ENCODE measurements at regions not wholly inside any gene's neighbourhood (a gene's known extent, or its start where the extent isn't known, plus 50 kb on each side); places are given as distances from the start of the nearest gene placed in this dataset.

DNA sequence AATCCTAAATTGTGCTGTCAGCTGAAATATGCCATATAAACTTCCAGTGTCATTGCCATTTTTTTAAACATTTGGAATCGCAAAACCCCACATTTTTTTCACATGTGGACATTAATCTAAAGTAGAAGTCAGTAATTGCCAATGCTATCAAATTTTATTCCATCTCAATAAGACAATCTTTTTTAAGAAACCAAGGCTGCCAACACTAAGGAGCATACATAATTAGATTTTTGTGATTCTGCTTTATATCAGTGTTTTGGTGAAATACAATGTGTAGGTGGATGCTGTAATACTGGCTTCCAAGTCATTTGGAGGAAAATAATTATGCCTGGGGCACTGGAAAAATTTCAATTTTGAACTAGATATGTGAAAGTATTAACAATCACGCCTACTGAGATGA is 256.7 kb downstream of the ZPLD1 start:
- H3K4me3 Mint-ChIP-seq = no peak overlapping the region
- no peaks in the 10 kb centered on the region for H3K9me3 Mint-ChIP-seq
- WGBS (ENCODE audit: insufficient coverage) = 83% methylated on average over 2 of the region's 2 CpGs
- H3K27ac Mint-ChIP-seq = no peak overlapping the region
- Histone ChIP-seq H3K4me3 (ENCODE audit: low read length) (no peak overlapping the region), H3K27me3 (ENCODE audit: control insufficient read depth, insufficient read depth, low read length) (no peaks in the 10 kb centered on the region), H3K36me3 (ENCODE audit: control insufficient read depth, insufficient read depth, low read length) (no peaks in the 10 kb centered on the region), H3K4me1 (ENCODE audit: control insufficient read depth, insufficient read depth, low read length) (no peaks in the 10 kb centered on the region), H3K9me3 (ENCODE audit: control insufficient read depth, insufficient read depth, low read length) (no peaks in the 10 kb centered on the region), H3K27ac (ENCODE audit: low read length) (no peak overlapping the region)
- TF ChIP-seq, protein P1, sequence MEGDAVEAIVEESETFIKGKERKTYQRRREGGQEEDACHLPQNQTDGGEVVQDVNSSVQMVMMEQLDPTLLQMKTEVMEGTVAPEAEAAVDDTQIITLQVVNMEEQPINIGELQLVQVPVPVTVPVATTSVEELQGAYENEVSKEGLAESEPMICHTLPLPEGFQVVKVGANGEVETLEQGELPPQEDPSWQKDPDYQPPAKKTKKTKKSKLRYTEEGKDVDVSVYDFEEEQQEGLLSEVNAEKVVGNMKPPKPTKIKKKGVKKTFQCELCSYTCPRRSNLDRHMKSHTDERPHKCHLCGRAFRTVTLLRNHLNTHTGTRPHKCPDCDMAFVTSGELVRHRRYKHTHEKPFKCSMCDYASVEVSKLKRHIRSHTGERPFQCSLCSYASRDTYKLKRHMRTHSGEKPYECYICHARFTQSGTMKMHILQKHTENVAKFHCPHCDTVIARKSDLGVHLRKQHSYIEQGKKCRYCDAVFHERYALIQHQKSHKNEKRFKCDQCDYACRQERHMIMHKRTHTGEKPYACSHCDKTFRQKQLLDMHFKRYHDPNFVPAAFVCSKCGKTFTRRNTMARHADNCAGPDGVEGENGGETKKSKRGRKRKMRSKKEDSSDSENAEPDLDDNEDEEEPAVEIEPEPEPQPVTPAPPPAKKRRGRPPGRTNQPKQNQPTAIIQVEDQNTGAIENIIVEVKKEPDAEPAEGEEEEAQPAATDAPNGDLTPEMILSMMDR (IDR thresholded peaks at IDR 0.05) = no peak
- no peaks in the 10 kb centered on the region for H3K4me1 Mint-ChIP-seq
- H3K36me3 Mint-ChIP-seq = no peaks in the 10 kb centered on the region
- intact Hi-C loops (cut with micrococcal nuclease) = no loop called here
- ATAC-seq (no peak), DNase-seq (no peak)
- H3K27me3 Mint-ChIP-seq (ENCODE audit: low read depth in 2 of 2) = peaks cover 0 to 7% of the 10 kb centered on the region in 2 donors

DNA sequence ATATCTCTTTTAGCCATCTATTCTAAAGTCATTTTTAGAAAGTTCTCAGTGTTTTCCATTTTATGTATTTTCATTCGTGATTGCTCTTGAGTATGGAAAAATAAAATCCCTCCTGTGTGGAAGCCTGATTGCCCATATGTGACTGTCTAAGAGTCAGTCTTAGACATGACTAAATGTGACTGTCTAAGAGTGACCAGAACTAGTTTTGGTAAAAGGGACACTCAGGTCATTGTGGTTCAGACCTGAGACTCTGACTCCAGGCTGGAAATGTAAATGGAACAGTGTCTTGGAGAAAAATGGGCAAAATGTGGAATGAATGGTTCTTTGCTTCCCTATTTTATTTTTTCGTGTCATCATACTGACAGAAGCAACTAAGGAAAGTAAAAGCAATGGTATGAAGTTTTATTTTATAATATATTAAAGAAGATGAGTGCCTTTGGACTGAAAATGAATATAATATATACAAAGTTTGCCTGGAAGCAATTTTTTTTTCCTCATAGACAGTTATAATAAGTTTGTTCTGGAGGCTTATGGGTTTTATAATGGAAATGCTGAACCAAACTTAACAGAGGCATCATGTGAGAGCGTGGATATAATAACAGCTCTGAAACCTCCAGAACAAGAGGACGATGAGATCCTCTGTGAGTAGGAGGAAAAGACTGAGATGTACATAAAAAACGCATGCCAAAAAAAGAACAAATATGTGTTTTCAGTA is 264.4 kb downstream of the ZPLD1 start:
- DNase-seq = no peak
- Mint-ChIP-seq H3K4me1 (no peaks in the 10 kb centered on the region), H3K36me3 (no peaks in the 10 kb centered on the region), H3K9me3 (no peaks in the 10 kb centered on the region), H3K27me3 (ENCODE audit: low read depth in 2 of 2) (peaks cover 0 to 2% of the 10 kb centered on the region in 2 donors), H3K27ac (no peak overlapping the region), H3K4me3 (no peak overlapping the region)
- no peak for ATAC-seq
- intact Hi-C loops (cut with micrococcal nuclease) = no loop called here
- Histone ChIP-seq H3K27me3 (ENCODE audit: control insufficient read depth, insufficient read depth, low read length) (no peaks in the 10 kb centered on the region), H3K4me1 (ENCODE audit: control insufficient read depth, insufficient read depth, low read length) (no peaks in the 10 kb centered on the region), H3K9me3 (ENCODE audit: control insufficient read depth, insufficient read depth, low read length) (no peaks in the 10 kb centered on the region), H3K36me3 (ENCODE audit: control insufficient read depth, insufficient read depth, low read length) (no peaks in the 10 kb centered on the region), H3K4me3 (ENCODE audit: low read length) (no peak overlapping the region), H3K27ac (ENCODE audit: low read length) (no peak overlapping the region)
- TF ChIP-seq, protein P1 (IDR thresholded peaks at IDR 0.05) = no peak
- 86% methylated on average over 4 of the region's 5 CpGs for WGBS (ENCODE audit: insufficient coverage)

DNA sequence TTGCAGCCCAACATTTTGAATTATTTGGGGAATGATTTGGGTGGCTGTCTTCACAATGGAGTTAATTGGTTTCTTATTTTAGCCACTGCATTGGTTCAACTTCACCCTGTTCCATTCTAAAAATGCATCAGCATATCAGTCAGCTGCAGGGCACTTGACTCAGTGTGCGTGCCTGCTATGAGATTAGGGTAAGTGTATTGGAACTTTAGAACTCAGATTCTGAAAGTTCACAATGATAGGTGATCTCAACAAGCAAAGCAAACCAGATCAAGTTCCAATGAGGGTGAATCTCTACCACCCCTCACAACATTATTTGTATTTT is 265.0 kb downstream of the ZPLD1 start:
- Histone ChIP-seq H3K9me3 (ENCODE audit: control insufficient read depth, insufficient read depth, low read length) (no peaks in the 10 kb centered on the region), H3K27ac (ENCODE audit: low read length) (no peak overlapping the region), H3K4me3 (ENCODE audit: low read length) (no peak overlapping the region), H3K27me3 (ENCODE audit: control insufficient read depth, insufficient read depth, low read length) (no peaks in the 10 kb centered on the region), H3K36me3 (ENCODE audit: control insufficient read depth, insufficient read depth, low read length) (no peaks in the 10 kb centered on the region), H3K4me1 (ENCODE audit: control insufficient read depth, insufficient read depth, low read length) (no peaks in the 10 kb centered on the region)
- Mint-ChIP-seq H3K4me3 (no peak overlapping the region), H3K27me3 (ENCODE audit: low read depth in 2 of 2) (peaks cover 0 to 2% of the 10 kb centered on the region in 2 donors), H3K27ac (no peak overlapping the region), H3K4me1 (no peaks in the 10 kb centered on the region), H3K9me3 (no peaks in the 10 kb centered on the region), H3K36me3 (no peaks in the 10 kb centered on the region)
- WGBS (ENCODE audit: insufficient coverage) = no CpG with 5 or more reads among the region's 1 CpG
- intact Hi-C loops (cut with micrococcal nuclease) = no loop called here
- TF ChIP-seq, protein P1 (IDR thresholded peaks at IDR 0.05) = no peak
- DNase-seq (no peak), ATAC-seq (no peak)

DNA sequence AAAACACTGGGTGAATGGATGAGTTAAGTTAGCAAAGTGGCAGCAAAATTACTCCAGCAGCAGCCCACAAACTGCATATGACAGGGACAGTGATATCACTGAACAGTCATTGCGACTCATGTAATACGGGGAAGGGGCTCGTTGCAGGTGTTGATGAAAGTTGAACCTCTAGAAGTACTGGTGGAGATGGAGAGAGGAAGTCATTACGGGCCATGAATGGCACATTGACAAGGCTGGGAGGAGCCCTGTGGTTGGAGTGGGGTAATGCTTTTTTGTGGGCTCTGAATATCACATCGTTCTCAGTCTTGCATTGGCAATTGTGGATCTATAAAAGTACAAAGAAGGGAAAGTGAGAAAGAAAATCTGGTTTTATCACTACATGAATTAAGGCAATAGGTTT is 278.1 kb downstream of the ZPLD1 start:
- Histone ChIP-seq H3K36me3 (ENCODE audit: control insufficient read depth, insufficient read depth, low read length) (no peaks in the 10 kb centered on the region), H3K27ac (ENCODE audit: low read length) (no peak overlapping the region), H3K4me3 (ENCODE audit: low read length) (no peak overlapping the region), H3K4me1 (ENCODE audit: control insufficient read depth, insufficient read depth, low read length) (no peaks in the 10 kb centered on the region), H3K9me3 (ENCODE audit: control insufficient read depth, insufficient read depth, low read length) (no peaks in the 10 kb centered on the region), H3K27me3 (ENCODE audit: control insufficient read depth, insufficient read depth, low read length) (no peaks in the 10 kb centered on the region)
- Mint-ChIP-seq H3K9me3 (peaks cover 0 to 4% of the 10 kb centered on the region in 2 donors), H3K36me3 (no peaks in the 10 kb centered on the region), H3K27ac (no peak overlapping the region), H3K4me1 (no peaks in the 10 kb centered on the region), H3K4me3 (no peak overlapping the region), H3K27me3 (ENCODE audit: low read depth in 2 of 2) (peaks cover 5% of the 10 kb centered on the region in 2 donors)
- DNase-seq (no peak), ATAC-seq (no peak)
- 65% methylated on average over 5 of the region's 5 CpGs for WGBS (ENCODE audit: insufficient coverage)
- TF ChIP-seq, protein P1 (IDR thresholded peaks at IDR 0.05) = no peak
- intact Hi-C loops (cut with micrococcal nuclease) = no loop called here
